GM19023 (cell line): ENCODE measurements at regions not wholly inside any gene's neighbourhood (a gene's known extent, or its start where the extent isn't known, plus 50 kb on each side); places are given as distances from the start of the nearest gene placed in this dataset.

ENCODE experiments used
- ATAC-seq: cut with Tn5 transposase; IDR thresholded peaks from one replicate; pipeline ENCODE4 v1.9.1; 2021; ENCODE audit warnings: mild to moderate bottlenecking, moderate library complexity; ENCODE audit not compliant: unreplicated experiment

DNA sequence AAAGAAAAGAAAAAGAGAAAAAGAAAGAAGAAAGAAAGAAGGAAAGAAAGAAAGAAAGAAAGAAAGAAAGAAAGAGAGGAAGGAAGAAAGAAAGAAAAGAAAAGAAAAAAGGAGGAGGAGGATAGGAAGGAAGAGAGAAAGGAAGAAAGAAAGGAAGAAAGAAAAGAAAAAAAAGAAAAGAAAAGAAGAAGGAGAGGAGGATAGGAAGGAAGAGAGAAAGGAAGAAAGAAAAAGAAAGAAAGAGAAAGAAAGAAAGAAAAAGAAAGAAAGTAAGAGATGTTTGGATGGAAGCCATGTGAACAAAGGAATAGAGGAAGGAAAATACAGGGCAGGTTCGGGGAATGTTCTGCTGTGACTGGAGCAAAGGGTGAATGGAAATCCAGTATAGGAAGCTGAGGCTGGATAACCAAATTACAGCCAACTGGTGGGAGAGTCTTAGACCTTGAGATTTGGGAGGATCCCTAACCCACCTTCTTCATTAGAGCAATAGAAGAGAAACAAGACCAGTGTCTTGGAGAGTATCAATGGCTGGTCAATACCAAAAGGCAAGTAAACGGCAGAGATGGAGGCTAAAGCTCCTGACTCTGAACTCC lies 94.9 kb downstream of the RASSF10 start:
- ATAC-seq: no peak

DNA sequence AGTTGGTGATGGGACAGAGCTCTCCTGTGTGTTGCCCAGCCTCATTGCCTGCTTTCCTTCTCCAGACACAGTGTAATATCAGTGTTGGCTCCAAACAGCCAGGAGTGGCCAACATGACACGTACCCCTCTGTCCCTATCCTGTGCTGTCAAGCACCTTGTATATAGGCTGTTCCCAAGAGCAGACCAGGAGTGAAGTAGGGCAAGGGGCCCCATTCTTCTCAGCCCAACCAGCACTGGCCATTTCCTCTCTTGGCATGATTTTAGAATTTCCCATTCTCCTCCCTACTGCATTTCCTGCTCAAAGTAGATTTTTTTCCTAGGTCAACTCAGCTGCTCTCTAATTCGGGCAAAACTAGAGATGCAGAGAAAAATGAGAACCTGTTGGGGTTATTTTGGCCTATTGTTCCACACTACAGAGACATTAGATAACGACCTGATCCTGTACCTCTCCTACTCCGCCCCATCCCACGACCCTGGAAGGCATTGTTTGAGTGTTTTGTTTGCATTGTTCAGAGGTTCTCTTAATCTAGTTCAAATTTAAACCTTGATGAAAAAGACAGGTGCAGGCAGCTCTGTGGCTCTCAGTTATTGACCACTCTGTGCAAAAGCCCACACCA lies 95.6 kb downstream of the RASSF10 start:
- ATAC-seq: no peak

DNA sequence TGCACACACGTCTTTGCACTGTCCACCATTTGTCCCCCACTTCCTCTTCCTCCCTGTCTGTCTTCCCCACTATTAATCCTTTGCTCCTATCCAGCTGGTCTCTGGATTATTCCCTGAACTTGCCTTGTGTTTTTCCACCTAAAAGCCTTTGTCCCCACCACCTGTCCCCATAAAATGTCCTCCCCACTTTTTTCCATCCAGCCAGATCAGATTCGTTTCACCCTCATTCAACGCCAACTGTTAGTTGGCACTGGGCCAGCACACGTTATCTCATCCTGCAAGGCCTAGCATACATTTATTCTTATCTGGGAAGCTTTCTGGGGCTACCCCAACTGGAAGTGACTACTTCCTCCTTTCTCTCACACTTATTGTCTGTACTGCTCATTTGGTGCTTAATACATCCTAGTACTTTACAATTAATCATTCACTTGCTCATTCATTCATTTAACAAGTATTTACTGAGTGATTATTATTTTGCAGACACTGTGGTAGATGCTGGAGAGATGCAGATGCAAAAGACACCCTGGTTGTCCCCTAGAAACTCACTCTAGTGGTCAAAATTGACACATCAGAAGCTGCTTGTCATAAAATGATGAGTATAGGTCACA lies 96.2 kb downstream of the RASSF10 start:
- peak; percentile 48 for ATAC-seq

DNA sequence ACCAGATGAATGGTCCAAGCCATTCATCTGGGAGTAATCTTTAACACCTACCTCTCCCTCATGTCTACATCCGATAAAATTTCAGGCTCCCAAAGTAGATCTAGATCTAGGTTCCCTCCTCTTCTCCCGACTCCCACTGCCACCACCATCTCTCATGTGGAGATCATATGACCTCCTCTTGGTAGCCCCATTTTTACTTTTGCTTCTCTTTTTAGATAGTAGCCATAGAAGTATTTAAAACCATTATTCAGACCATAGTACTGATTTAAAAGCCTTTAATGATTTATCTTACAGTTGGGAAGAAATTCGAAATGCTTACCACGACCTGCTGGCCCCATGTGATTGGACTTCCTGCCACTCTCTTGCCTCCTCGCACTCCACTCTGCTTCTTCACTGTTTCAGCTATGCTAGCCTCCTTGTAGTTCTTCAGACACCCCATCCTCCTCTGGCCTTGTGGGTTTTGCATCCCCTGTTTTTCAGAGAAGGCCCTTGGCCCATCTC lies 98.5 kb downstream of the RASSF10 start:
- no peak for ATAC-seq

DNA sequence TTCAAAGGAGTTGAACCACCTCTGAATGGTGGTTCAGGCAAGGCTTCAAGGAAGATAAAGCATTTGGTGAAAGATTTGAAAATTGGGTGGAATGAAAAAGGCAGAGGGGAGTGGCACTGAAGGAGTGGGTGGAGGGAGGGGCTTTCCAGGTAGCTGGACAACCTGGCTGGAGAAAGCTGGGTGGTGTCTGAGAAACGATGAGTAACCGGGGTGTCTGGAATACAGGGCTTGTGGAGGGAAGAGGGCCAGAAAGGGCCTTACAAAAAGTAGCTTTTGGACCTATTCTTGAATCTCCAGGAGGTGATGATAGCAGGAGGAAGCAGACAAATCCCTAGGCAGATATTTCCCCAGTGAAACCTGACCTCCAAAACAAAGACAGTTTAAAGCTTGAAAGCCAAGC lies 99.3 kb downstream of the RASSF10 start:
- ATAC-seq: no peak

DNA sequence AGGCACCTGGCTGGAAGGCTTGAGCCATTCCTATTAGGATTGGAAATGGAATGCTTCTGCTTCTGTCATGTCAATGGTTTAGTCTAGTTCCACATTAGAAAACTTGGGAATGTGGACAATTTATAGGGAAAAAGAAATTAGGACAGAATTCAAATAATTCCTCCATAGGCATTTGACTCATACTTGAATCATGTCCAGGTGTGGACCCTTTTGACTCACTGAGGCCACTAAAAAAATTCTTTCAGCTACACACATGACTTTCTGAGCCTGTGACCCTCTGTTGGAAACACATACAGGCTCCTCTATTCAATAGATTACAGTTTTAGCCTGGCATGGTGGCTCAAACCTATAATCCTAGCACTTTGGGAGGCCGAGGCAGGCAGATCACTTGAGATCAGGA lies 100.5 kb downstream of the RASSF10 start:
- no peak for ATAC-seq

DNA sequence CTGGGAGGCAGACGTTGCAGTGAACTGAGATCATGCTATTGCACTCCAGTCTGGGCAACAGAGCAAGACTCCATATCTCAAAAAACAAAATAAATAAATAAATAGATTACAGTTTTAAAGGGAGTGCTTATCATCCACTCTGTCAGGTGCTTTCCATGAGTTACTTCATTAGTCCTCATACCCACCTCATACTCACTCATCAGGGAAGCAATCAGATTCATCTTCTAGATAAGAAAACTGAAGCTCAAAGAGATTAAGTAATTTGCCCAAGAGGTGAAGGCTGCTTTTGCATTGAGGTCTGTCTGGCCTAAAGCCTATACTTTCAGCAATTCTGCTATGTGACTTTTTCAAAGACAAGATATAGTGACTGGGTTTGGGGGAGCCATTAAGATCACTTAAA lies 101.0 kb downstream of the RASSF10 start:
- no peak for ATAC-seq

DNA sequence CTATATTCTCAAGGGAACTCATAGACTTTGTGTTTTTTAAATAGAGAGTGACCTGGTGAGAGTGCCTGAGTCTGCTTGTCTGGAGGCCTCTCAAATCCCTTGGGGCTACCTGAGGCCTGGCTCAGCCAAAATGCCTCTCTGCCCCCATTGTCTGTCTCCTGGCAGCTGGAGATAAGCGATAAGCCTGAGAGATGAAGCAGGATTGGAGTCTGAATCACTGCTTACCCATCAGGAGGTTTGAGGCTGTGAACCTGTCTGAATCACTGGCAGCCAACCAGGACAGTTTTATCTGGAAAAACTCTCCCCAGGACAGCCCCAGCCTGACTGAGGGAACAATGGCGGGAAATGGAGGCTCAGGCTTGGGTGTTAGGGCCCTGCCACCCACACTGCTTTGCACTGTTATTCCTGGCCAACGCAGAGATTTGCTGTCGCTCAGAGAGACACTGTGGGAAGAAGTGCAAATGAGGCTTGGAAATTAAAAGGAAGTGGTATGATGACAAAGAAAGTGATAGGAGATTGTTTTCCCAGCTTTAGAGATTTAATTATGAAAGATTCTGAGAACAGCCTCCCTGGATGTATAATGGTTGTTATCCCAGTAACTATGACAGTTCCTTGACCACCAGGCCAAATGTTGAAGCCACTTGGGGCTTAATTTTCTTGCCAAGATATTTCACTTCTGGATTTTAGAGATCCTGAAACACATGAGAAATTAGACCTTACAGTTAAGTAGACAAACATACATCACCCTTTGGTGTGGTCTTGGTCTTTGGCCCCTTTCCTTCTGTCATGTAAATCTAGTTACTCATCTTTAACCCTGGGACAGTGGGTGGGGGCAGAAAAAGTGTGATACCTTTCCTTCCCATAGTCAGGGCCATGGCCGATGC lies 102.1 kb downstream of the RASSF10 start:
- ATAC-seq: no peak

DNA sequence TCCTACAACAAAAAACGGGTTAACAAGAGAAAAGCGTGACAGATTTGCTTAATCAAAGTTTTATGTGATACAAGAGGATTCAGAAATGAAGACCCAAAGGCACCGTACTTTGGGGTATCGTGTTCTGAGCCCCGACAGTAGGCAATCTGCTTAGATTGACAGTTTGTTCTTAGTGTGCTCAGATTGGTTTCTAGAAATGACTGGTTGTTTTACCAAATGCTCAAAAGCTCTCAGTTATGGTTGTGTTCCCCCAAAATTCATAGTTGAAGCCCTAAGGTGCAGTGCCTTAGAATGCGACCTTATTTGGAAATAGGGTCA lies 102.7 kb downstream of the RASSF10 start:
- ATAC-seq: no peak

DNA sequence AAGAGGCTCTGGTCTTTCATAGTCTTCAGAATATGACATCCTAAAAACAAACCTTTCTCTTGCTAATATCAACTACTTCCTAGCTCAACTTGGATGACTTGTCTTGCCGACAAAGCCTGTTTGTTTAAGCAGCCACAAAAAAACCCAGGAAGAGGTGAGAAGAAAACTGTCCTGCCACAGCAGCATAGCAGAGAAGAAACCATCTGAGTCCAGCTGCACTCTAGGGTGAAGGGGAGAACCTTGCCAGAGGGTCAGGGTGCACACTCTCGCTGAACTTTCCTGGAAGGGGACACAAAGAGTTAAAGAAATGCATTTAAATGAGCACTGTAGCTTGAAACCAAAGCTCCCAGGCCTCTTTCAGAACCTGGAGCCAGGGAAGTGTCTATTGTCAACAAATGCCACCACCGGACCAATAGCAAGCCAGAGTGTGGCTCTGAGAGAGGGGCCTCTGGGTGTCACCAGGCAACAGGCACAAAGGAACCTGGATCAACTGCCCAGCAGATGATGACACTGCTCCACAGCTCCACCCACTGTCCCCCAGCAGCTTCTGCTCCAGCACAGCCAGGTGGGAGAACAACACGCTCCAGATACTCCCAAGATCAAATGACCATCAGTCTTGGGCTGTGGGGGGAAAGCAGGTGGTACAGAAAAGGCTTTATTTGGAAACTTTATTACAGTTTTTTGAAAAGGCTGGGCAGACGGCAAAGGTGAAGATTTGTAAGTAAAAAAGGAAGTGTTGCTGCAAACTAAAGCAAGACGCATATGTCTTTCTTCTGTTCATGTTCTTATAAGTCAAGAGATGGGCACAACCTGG lies 105.7 kb downstream of the RASSF10 start:
- peak; percentile 73 for ATAC-seq

DNA sequence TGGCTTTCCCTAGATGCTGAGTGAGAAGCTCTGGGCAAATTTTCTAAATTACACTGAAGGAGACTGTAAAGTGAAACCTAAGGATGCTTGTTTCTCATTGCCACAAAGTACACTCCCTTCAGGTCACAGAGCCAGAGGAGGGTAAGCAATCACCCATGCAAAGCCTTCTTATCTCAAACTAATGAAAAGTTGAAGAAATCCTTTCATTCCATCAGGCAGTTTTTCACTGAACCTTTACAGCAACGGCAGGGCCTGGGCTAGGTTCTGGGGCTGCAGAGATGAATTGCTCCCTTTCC lies 106.2 kb downstream of the RASSF10 start:
- ATAC-seq: no peak

DNA sequence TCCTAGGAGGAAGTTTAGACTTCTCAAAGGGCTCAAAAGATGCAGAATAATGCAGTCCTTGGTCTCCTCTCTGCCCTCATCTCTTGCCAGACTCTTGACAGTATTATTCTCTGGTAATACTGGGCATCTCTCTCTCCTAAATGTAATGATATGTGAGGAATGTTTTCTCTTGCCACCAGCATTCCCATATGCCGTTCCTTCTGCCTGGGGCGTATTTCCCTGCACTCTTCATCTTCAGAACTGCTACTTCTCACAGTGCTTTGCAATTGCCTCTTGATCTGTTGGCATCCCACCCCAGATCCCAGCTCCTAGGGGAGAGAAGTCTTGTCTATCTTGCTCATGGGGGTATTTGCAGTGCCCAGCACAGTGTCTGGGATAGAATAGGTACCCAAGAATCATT lies 107.4 kb downstream of the RASSF10 start:
- no peak for ATAC-seq

DNA sequence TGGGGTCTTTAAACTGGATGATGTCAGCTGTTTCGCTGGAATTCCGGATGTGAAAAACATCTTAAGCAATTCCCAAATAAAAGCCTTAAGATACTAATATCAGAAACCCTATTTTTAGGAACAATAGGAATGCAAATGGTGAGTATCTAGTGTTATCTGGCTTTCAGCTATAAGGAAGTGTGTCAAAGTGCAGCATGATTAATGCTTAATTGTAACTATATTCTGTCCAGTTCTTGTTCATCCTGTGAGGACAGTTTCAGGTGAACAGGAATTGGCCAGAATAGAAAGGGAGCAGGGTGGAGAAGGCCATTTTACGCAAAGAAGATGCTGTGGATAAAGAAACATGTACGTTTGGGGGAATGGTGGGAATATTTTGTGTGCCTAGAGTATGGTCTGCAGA lies 108.2 kb downstream of the RASSF10 start:
- ATAC-seq: no peak

DNA sequence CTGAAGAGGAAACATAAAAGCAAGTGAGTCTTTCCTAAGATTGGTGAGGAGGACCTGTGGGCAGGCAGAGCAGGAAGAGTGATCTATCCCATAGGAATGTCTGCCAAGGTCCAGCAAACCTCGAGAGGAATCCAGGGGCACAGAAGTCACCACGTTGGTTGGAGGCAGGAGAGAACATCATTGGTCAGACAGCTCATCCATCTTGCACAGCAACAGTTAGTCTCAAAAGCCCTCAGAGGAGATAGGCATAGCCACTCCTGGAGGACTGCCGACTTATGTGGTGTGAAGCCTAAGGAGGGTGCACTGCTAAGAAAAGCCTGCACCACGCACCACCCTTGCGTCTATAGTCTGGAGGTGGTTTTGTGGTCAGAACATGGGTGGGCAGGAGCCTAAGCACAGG lies 109.1 kb downstream of the RASSF10 start:
- ATAC-seq: no peak

DNA sequence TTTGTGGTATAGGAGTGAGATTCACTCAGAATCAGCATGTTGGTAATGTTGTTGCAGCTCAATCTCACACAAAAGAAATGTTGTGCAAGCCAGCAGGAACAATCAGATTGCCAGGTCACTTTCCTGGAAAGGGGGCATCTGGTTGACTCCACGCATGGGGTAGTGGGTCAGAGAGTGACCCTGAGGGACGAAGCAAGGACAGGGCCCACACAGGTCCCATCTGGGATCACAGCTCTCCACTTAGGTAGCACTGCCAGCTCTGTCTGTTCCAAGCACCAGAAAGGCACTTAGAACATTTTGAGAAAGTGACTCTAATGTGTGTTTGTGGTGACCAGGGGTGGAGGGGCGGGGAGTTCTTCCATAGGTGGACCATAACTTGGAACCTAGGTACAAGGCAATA lies 109.5 kb downstream of the RASSF10 start:
- no peak for ATAC-seq

DNA sequence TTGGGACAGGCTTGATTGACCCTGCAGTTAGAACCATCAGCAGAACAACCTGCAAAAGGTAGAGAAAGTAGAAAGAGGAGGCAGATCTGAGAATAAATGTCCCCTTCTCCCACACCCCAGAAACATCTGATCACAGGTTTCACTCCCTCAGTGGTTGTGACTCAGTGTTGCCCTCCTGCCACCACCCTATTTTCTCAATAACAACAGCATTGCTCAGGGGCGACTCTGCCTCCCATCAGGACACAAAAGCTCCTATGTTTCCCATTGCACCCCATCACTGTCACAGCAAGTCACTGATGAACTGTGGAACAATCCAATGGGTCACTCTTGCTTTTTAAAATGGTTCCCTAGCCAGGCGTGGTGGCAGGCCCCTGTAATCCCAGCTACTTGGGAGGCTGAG lies 110.2 kb downstream of the RASSF10 start:
- no peak for ATAC-seq

DNA sequence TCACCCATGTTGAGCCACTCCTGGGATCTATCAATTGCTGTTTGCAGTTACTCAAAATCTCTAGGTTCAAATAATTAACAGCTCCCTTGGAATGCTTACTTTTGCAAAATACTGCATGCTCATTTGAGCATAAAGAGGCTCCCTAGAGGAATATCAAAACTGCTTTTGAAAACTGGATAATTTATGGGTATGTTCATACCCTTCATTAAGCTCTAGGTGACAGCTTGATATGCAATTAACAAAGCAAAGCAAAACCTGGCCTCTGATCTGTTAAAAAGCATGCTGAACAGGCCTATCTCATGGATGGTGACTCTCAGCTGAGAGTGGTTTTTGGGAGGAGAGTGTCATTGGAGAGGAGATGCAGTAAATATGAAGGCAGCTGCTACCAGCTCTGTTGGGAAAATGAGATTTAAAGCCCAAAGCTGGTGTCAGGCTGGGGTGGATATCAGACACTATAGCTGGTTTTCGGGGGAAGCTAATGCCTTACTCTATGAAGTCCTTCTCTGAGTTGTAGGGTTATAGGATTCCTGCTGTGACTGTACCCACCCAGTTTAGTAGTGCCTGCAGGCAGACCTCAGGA lies 110.9 kb downstream of the RASSF10 start:
- no peak for ATAC-seq

DNA sequence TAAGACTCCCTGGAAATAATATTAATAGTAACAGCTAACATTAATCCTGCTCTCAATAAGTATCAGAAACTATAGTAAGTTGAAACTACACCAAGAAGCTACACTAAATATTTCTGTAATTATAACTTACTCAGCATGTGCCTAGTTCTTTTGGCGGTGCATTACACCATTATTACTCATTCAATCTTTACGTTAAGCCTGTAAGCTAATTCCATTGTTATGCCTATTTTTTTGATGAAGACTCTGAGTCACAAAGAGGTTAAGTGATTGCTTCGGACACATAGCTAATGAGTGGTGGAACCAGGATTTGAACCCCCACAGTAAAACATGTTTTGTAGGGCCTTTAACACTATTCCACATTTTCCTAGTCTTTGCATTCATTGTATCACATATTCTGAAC lies 111.6 kb downstream of the RASSF10 start:
- no peak for ATAC-seq

DNA sequence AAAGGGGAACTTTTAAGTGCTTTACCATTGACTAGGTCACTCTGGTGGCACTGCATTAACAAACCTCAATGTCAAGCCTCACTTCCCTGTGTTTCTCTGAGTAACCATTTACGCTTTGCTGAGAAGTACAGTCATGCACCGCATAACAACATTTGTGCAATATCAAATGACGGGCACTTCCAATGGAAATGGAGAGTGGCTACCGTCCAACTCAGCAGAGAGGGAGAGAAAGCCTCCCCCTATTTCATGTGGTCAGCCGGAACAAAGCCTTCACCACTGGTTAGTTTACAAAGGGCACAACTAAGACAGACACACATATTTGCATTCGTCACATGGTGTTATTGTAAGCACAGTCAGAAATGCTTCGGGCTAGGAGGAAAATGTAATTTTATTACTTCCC lies 117.3 kb downstream of the RASSF10 start:
- no peak for ATAC-seq

DNA sequence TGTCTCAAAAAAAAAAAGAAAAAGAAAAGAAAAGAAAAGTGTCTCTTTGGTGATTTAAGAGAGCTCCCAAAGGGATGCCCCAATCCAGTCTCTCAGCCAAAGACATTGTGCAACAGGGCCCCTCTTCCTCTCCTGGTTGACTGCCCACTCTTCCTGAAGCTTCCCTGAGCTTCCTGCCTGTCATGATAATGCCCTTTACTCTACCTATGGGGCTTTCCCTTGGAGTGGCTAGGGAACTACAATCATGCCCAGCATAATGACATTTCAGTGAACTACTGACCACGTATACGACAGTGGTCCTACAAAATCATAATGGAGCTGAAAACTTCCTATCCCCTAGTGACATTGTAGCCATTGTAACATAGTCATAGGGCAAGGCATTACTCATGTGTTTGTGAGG lies 118.0 kb downstream of the RASSF10 start:
- ATAC-seq: no peak

DNA sequence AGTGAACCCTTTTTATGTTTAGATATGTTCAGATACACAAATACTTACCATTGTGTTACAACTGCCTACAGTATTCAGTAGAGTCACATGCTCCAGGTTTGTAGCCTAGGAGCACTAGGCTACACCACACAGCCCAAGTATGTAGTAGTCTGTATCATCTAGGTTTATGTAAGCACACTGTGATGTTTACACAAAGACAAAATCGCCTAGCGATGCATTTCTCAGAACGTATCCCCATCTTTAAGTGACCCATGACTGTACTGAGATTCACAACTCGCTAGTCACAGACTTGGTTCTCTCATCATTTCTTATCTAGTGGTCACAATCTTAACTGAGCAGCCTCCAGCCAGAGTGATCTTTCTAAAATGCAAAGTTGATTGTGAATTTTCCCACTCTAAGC lies 119.2 kb downstream of the RASSF10 start:
- ATAC-seq: no peak
